Kasumi-1 (cell line): ENCODE measurements at regions not wholly inside any gene's neighbourhood (a gene's known extent, or its start where the extent isn't known, plus 50 kb on each side); places are given as distances from the start of the nearest gene placed in this dataset.

Experiments used
- DNase-seq, 2 experiments: peaks; one replicate each; lab custom pipeline; 2025; lab: John Stamatoyannopoulos, UW

DNA sequence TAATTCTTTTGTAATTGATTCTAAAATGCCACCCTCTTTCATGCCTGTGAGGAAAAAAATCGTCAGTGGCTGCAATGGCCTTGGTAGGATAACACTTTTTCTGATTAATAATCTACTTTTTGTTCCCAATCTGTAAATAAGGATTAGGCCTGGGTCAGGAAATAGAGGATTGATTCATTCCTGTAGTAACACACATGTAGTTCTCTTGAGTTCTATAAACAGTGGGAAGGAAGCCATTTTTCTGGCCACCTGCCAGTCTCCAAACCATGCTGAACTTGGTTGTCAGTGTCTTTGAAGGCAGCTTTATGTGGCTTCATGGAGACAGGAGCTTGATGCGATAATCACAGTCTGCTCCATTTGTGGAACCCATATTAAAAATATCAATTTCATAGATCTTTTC is 169.3 kb upstream of the NFE2L3 start:
- DNase-seq, result no peak

DNA sequence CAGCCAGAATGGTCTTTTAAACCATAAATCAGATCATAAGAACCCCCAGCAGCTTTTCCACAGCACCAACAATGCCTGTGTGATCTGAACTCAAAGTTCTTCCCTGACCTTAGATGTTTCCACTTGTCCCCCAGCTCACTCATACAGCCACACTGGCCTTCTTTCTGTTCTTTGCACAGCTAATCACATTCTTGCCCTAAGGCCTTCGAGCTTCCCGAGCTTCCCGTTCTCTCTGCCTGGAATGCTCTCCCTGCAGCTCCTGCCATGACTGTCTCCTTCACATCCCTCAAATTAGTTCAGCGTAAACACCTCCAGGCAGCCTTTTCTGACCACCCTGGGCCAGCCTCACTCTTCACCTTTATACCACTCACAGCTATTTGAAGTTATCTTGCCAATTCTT is 166.8 kb upstream of the NFE2L3 start:
- no peak for DNase-seq

DNA sequence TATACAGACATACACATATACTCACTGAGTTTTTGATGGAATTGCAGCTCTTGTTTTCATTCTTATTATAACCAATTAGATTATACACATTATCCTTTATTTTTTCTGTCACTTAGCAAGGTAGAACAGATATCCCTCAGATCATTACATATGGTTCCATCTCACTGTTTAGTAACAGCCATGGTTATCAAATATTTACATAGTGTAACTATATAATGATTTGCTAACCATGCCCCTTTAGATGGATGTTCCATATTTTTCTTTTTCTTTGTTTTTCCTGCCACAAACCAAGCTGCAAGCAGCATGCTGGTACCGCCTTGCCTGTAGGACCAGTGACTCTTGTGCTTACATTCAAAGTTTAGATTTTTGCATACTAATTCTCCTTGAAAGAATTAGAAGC is 163.4 kb upstream of the NFE2L3 start:
- no peak for DNase-seq

DNA sequence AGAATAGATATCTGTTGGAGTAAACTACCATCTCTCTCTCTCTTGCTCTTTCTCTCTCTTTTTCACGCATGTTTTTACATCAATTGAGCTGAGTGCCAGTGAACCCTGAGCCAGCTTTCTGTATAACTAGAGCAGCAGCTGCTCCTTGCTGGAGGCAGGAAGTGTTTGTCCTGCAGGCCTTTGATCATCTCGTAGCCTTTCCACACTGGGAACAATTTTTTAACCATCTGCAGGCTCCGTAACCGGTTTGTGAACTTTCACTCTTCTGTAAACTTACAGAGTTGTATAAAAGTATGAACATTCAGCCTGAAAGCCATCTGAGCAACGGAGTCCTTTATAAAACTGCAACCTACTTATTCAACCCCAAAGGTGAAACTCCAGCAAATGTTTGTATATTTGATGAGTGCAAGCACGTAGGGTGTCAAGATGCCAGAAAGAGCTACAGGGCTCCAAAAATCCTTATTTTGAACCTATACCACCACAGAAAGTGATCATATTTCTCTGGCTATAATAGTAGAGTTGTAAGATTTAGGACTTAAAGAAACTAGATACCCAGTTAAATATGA is 162.8 kb upstream of the NFE2L3 start:
- DNase-seq, result no peak

DNA sequence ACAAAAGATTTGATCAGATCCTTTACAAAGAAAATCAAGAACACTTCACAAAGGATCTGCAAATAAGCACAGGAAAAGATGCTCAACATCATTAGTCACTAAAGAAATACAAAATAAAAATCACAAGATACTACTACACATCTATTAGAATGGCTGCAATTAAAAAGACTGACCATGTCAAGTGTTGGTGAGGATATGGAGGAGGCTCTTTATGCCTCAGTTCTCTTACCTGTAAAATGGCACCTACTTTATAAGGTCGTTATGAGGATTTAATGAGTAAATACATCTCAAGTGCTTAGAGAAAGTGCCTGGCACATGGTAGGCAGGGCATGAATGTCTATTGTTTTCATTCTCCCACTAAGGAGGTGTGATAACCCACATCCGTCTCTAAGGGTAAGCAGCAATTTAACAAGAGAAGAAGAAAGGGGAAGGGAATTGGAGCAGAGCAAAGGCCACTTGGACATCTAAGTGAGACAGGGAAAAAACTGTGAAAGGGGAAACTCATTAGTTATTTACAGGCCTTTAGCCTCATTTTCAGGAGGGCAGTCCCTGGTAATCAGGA is 157.5 kb upstream of the NFE2L3 start:
- no peak for DNase-seq

DNA sequence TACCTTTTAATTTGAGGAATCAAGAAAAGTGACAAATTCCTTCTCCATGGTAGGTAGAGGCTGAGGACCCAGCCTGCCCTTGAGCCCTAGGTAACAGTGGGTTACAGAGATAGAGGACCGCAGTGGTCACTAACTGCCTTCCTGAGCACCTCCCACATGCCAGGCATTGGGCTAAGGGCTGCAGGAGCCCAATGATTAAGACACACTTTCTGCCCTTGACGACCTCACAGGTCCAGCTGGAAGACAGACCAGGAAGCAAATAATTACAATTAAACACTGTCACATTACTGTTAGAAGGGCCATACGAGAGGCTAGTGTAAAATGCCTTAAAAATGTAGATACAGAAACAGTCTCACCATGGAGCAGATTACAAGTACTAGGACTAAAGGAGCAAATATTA is 156.8 kb upstream of the NFE2L3 start:
- DNase-seq, result no peak

DNA sequence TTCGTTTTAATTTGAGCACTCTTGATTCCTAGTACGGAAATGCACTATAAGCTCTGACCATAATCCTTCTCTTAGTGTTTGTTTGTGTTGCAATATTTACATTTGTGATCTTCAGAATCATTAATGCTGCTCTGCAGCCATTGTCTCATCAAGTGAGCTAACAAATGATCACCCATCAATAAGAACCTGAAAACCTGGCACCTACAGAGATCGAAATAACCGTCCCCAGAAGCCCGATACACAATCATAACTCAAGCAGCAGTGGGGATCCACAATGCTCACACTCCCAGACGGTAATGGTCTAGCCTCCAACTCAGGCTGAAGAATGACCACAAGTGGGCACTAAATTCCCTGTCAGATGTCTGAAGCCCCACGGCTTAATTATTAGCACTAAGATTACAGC is 156.0 kb upstream of the NFE2L3 start:
- DNase-seq, result no peak

DNA sequence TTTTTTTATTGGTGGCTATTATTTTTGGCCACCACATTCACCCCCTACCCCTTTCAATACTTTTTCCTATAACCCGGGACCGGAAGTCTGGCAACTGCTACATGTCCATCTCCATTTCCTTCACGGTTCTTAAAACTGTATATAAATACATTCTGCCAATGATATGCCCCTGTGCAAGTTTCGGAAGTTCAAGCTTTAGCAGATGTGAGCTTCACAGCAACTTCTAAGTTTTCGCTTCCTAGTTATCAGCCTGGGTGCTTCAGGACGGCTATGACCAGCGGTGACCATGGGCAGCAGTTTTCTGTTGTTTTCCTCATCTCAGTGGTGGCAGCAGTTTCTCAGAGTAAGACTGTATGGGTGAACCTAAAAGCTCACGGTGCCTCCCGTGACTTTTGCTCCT is 153.5 kb upstream of the NFE2L3 start:
- DNase-seq, result no peak

DNA sequence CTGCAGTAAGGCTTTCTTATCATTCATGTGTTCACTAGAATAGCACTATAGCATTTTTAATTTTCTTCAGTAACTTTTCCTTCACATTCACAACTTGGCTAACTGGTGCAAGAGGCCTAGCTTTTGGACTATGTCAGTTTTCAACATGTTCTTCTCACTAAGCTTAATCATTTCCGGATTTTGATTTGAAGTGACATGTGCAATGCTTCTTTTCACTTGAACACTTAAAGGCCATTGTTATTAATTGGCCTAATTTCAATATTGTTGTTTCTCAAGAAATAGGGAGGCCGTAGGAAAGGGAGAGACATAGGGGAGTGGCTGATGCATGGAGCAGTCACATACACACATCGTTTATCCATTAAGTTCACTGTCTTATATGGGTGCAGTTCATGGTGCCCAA is 151.2 kb upstream of the NFE2L3 start:
- DNase-seq, result no peak

DNA sequence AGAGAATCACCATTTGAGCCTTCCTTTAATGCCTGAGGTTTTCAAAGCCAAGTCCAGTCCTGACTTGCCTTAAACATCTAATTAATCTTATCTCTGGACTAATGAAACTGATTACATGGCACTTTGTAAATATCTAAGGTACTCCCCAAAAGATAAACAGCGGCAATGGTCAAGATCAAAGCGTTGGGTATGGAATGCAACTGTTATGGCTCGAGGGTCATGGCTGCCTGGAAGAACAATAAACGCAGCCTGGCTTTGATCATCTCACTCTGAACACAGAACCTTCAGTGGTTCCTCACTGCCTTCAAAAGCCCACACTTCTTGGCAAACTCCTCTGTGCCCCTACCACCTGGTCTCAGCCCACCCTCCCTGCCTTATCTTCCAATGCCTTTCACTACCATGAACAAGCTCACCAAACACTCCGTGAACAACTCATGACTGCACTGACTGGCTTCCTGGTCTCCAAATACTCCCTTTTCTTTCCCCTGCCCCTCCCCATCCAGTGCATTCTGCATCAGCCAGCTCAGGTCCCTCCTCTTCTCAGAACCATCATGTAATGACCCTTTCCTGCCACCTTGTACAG is 150.2 kb upstream of the NFE2L3 start:
- no peak for DNase-seq

DNA sequence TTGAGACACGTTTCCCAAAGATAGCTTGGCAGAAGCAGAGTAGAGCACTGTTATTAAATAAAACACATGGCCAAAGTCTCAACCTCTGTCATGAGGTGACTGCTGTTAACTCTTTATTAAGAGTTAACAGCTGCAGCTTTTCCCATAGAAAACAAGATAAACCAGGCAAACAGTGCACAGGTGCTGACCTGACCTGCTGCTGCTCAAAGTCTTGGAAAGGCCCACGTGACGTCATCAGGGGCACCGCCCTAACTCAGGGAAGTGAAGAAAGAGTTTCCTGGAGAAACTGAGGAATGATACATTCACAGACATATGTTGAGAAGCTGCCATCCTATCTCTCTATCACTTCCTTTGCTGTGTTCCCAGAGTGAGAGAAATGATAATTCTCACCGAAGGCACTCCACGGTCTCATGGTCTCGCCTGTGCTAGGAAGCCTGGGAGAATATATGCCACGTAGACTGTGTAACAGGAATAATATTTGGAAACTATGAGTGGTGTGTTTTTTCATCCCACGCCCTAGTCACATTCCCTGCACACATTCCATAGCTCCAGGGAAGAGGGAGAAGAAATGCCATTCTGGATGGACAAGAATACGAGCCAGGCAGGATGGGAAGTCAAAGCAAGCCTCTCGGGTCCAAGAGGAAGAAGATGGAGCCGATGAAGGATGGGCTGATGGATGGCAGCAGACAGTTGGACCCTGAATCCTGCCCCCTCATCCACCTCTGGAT is 146.2 kb upstream of the NFE2L3 start:
- no peak for DNase-seq

DNA sequence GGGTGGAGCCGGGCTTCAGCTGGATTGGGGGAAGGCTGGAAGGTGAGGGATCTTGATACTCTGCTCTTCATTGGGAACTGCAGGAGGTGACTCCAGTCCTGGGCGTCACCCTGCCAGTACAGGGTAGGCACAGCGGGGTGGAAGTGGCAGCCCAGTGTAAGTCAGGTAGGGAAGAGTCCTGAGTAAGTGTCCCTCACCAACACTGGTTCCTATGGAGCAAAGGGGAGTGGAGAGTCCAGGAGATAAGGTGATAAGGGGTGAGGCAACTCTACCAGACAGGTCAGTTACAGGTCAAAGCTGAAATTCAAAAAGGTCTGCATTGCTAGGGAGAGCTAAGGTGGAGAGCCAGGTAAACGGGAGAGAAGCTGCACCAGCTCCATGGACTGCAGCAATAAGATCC is 145.6 kb upstream of the NFE2L3 start:
- no peak for DNase-seq

DNA sequence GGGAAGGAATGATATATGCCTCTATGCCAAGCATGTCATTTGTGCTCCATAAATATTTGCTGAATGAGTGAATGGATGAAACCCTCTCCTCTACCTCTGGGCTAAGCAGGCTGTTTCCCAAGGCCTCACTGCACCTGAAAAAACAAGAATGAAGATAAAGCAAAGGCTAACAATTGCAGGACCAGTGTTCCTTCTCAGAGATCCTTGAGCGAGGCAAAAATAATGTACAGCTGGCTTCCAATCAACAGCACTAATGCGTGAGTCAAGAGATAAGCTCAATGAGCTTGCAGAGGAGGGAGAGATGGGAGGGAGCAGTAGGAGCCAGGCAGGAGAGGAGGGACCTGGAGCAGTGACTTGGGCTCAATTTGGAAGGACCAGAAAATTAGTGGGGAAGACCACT is 144.5 kb upstream of the NFE2L3 start:
- no peak for DNase-seq

DNA sequence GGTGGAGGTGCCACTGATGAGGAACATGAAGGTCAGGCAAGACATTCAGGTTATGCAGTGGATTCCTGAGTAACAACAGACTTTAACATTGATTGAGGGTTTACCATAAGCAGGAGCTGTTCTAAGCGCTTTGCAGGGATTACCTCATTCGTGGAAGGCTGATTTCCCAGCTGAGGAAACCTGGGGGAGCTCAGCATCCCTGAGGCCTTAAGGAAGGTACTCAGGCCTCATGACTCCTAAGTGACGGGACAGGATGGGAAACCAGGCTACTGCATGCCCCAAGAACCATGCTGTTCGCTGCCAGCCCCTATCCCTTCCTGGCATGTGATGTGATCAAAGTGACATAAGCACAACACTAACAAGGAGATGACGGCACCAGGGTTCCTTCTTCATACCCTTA is 143.6 kb upstream of the NFE2L3 start:
- DNase-seq, result no peak

DNA sequence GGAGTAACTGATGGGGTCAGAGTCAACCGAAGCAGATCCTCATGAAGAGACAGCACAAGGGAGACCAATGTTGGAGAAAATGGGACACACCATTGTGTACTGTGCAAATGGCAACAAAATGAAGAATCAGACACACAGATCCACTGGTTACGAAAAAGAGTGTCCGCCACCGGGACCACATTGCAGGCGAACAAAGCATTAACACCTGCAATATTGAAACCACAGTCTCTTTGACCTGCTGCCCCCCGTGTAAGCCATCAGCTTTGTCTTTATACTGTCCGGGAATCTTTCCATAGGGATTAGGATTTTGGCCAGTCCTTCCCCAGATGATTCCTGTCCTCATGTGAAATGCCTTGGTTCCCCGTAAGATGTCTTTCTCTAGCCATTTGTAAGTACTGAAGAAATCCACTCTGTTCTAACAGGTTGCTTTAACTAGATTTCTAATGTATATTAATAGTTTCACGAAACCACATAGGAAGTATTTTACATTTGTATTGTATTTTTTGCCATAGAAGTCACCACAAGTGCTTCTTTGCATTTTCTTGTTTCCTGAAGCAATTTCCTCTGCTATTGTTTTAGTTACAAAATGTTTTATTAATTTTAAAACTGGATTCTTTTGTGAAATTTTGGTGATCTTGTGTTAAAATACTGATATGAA is 140.8 kb upstream of the NFE2L3 start:
- no peak for DNase-seq

DNA sequence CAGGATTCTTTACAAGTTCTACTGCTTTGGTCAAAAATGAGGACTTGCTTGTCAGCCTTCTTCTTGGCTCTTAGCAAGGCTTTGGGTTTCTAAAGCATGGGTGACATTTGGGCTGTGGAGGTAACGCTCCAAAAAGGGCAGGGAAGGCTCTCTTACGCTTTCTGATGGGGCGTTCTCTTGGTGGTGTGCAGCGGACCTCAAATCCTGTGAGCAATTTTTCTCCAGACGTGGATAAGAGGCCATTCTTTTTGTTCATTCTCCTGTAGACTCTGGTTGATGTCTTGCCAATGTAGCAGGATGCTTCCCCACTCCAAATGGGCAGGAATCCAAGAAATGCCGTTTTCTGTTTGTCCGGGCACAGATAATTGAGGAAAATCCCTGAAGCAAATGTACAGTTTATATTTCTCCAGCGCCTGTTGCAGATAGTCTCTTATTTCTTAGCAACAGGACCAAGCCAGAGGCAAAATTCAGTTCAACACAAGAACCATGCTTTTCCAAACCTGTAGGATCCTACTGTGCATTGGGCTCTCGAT is 138.4 kb upstream of the NFE2L3 start:
- no peak for DNase-seq

DNA sequence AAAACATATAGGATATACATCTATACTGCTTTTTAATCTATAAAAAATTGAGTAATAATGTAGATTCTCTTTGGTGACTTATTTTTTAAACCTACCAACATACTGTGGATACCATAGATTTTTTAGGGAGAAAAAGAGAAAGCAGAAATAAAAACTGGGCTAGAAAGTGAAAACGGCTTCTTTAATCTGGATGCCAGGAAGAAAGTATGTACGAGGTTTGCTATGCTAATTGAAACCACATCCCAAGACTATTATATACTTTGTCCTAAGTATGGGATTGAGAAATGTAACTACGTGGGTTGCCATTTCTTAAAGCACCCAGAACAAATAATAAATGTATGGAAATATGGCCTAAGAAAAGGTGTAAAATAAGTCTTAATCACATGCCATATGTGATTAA is 129.0 kb upstream of the NFE2L3 start:
- DNase-seq, result no peak

DNA sequence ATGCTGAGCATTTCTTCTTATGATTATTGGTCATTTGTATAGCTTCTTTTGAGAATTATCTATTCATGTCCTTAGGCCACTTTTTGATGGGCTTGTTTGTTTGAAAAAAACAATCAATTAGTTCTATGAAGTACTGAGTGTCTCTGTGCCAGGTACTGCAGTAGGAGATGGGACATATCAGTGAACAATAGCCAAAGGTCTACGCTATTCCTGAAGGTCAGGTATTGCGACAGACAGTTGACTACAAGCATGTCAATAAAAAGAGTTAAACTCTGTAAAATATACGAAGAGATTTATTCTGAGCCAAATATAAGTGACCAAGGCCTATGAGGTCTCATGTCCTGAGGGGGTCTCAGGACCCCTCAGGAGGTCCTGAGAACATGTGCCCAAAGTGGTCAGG is 122.1 kb upstream of the NFE2L3 start:
- no peak for DNase-seq

DNA sequence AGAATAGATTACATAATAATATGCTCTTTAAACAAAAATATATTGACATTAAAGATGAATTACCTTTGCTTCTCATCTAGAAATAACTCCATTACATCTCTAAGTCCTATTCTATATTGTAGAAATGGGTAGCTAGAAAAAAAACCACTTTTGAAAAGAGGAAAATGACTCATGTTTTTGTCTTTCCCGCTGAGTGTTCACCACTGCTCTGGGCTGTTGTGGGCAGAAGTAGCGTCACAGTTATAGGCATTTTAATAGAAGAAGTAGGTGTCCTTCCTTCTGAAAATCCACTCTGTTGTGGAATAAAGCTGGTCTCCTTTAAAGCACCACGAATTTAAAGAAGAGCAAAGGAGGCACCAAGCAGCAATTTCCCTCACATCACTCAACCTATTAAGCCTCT is 117.6 kb upstream of the NFE2L3 start:
- peak; percentile 47 to 68 for DNase-seq

DNA sequence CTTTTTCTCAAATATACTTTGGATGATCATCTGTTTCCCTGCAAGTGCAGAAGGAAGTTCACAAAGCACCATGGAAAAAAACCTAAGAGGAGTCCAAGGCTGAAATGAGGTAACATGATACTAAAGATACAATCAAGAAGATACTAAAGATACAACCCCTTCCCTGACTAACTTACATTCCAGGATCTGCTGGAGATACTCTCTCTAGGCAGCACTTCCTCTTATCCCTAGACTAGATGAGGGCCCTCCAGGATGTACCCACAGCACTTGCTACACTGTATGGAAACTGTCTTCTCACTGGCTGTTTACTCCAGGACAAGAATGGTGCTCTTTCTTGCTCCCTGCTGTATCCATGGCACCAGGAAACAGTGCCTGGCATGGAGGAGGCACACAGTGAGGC is 116.4 kb upstream of the NFE2L3 start:
- DNase-seq, result no peak

DNA sequence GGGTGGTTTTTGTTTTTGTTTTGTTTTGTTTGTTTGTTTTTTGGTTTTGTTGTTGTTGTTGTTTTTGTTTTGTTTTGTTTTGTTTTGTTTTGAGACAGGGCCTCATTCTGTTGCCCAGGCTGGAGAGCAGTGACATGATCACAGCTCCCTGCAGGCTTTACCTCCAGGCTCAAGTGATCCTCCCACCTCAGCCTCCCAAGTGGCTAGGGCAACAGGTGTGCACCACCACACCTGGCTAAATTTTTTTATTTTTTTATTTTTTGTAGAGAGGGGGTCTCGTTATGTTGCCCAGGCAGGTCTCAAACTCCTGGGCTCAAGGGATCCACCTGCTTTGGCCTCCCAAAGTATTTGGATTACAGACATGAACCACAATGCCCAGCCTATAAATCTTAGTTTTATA is 115.9 kb upstream of the NFE2L3 start:
- no peak for DNase-seq

DNA sequence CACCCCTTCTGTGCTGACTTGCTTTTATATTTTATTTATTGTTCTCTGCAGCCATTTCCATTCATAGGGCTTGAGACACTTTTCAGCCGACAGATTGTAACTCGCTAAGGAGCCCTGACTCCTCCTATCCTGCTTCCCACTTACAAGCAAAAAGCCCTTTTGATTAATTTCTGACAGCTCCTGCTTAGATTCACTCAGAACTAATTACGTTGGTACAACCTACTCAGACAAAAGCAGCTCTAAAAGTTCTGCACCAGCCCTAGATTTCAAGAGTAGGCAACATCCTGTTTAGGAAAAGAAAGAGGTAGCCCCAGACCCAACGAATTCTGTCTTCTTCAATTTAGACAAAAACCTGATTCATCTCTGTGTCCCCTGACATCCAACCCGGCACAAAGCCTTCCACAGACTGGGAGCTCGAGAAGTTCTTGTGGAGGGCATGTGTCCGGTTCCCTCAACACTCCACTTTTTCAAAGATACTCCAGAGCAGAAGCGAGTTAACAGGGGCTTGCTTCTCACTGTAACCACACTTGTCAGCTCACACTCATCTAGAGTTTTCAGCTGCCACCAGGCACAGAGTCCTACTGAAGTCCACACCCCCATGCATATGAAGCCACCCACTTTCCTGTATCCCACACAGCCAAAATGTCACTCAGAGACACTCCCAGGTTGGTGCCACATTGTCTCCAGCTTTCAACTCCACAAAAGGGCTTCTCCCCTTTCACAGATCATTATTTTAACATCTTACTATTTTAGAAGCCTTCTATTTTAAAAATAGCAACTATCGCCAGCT is 113.6 kb upstream of the NFE2L3 start:
- DNase-seq, result peak in 1 of 2 experiments; percentile 26
